ENCODE measurements at regions not wholly inside any gene's neighbourhood (a gene's known extent, or its start where the extent isn't known, plus 50 kb on each side); places are given as distances from the start of the nearest gene placed in this dataset.

DNA sequence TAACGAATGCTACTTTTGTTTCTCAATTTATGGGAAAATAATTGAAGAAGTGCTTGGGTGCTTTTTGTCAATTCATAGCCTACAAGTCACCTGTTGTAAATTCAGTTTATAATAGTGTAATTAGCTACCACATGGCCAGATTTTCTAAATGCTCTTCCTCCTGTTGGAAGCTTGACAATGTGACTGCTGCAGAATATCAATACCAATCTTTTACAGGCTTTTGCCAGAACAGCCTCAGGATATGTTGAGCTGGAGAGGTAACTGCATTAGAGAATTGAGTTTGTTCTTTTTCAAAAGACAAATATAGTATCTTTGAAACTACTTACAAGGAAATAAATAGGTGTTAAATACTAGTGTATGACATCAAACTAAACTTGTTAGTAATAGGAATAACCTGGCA lies 277.8 kb downstream of the POU4F1 start:
- no peak for DNase-seq

DNA sequence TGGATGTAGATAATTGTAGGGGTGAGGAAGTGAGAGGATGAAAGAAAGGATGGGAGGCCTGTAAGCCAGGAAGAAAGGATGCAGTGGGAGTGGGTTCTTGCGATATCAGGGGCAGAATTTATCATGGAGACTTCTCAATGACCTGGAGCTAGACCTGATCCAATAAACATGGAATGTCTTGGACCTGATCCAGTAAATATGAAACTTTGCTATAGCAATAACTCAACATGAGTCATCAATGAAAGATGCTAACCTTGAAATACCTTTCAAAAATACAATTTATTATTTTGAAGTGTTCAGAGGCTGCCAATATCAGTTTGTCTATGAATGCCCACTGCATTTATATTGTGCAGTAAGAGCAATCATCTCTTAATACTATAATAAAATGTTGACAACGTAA lies 279.5 kb downstream of the POU4F1 start:
- DNase-seq = no peak

DNA sequence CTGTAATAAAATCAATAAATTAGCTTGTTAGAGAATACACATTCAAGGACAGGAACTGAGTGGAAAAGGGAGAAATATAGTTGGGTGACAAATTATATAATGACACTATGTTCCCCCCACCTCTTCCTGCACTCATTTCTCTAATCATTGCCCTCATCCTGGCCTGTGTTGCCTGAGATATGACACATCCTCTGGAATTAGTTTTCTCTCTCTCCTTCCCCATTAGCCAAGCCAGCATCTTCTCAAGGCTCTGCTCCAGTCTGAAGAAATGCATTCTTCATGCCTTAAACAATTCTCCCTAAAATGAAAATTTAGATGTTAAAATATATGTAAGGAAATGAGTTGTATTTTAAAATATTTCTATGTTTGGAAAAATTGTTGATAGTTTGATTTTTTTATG lies 280.3 kb downstream of the POU4F1 start:
- DNase-seq = no peak

DNA sequence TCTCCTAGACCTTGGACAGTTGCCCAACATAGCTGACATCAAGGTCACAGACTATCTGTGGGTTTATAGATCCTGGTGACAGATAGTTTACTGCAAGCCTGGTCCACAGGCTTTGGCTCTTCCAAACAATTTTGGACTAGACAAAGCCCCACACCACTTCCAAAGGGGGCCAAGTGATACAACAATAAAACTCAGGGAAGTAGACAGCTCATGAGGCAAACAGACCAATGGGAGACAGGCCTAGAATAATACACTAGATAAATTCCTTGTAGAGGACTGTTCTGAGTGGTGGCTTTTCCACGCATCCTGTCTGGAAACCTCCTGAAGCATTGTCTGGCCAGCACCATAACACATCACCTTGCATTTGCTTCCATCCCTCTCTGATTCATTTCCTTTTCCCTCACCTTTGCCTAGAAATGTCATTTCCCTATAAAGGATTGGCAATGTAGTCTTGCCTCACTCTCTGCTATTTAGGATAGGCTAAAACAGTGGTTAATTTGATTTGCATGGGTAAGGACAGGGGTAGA lies 284.2 kb downstream of the POU4F1 start:
- no peak for DNase-seq

DNA sequence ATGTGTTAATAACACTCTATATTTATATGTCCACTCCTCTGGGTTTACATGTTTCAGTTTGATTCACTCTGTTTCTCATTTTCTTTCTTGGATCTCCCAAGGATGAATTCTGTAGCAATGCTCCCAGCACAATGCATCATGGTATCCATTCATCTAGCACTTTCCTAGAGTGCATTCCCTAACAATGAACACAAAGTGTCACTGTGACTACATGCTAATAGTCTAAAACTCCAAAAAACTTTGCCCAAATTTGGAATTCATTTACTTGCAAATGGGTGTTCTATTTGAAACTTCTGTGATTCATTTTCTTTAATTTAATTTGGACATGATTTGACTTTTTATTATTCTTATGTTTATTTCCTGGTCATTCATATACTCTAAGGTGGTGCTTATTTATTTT lies 286.3 kb downstream of the POU4F1 start:
- no peak for DNase-seq

DNA sequence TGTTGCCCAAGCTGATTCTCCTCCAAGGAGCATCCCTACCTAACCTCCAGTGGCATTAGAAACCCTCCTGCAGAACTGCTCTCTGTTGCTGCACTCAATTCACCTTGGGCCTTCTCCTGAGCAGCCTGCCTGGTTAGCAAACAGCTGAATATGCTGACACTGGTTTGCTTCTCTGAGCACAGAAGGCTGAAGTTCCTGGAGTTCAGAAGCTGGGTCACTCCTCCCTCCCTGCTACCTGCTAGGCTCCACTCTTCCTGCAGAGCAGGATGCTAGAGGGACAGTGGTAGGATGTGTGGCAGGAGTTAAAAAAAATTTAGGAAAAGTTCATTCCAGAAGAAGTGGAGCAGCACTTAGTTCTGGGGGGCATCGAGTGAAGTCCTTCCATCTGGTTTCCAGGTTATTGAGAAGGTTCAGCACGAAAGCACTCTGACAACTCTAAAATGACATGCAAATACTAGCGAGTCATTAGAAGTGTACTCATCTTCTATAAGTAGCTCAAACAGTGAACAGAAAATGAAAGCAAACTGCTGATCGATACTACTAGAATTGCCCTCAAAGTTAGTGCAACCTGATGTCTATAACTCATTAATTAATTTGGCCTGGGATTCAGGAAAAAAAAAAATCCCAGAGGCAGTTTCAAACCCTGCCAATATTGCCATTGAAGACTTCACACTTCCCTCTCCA lies 293.7 kb downstream of the POU4F1 start:
- DNase-seq = no peak

DNA sequence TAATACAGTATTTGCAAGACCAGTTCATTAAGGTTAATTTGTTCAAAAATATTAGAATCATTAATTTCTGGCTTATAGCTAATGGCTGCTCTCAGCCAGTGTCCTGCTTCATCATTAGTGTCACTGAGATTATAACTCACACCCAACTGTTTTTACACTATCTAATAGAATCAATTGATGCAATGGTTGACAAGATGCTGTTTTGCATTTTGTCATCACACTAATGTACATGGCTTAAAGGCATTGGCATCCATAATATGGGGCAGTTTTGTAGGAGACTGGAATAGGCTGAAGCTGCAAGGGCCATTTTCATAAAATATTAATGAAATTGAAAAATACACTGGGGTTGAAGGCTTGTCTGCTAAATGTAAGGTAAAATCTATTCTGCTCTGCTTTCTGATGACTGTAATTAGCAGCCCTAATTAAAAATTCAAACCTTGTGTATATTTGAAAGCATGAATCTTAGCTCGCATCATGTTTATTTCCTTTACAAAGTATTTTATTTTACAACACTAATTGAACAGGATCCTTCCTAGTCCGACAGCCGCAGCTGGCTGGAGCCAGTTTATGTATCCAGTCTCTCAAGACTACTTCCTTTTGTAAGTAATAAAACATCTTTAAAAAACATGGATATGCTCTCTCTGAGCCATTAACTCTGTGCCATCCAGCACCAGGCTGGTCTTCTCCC lies 296.7 kb downstream of the POU4F1 start:
- no peak for DNase-seq

DNA sequence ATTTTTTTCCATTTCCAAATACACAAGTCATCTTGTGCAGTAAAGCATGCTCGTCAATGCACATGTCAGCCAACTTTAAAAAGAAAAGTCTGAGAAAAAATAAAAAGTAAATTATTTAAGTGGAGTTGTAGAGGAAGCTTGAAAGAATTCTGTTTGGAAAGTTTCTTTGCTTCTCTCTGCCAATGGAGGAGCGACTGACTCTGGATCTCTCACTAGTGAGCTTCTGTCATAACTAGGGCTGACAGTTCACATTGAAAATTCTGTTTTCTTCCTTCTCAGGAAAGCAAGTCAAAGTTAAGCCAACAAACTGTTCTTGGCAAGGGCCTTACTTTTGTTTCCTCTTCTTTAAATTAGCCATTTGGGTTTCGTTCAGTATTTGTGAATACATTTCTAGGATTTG lies 298.2 kb downstream of the POU4F1 start:
- DNase-seq = no peak

DNA sequence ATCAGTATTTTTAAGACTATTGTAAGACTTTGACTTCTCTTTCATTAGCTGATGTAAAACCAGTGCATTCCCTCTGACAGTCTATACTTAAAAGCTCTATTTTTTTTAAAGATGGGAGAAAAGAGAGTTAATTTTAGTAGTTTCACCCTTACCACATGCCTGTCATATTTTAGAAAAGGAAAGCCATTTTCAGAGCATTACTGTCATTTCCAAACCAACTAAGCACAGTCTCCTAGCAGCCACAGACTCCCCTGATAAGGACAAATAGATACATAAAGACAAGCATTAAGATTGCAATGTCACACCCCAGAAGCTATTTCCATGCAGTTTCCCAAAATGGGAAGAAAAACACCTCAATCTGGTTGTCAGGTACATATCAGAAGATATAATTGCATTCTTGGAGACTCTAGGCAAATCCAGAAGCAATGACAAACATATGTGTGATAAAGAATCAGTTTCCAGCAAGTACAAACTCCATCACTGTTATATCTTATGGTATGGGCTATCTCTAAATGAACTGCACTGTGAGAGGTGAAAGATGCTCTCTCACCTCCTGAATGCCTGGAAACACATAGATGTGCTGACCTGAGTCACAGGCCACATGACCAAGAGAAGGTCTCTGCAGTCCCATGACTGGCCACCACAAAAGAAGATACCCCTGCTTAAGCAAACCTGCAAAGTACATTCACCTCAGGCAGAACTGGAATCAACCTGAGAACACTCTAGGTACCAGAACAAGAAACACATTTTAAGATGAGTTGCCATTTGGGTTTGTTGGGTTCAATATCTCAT lies 303.3 kb downstream of the POU4F1 start:
- DNase-seq = no peak

DNA sequence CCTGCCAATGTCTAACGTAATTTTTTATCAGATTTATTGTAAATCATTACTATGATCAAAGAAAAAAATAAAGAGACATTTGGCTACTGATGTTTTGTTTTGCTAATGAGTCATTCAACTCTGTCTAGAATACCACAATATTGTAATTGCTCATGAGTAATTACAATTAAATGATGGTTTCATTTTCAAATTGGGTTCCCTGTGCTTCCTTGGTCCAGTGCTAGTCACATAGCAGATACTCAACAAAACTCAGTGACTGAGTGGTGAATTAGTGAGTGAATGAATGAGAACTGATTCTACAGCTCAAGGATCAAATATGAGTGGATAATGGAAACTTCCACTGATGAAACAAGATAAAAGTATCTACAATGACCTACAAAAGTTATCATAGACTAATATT lies 304.7 kb downstream of the POU4F1 start:
- no peak for DNase-seq

DNA sequence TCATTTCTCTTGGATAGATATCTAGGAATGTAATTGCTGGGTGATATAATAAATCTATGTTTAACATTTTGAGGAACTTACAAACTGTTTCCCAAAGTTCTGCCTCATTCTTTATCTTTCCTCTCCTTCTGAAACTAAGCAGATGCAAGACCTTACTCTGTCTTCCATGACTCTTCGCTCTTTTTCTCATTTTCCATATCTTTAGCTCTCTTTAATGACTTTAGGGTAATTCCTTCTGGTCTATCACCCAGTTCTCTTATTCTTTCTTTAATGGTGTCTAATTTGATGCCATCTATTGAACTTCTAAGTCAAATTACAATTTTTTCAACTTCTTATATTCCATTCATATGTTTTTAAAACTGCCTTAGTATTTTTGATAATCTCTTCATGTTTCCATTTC lies 316.6 kb downstream of the POU4F1 start:
- DNase-seq = no peak

DNA sequence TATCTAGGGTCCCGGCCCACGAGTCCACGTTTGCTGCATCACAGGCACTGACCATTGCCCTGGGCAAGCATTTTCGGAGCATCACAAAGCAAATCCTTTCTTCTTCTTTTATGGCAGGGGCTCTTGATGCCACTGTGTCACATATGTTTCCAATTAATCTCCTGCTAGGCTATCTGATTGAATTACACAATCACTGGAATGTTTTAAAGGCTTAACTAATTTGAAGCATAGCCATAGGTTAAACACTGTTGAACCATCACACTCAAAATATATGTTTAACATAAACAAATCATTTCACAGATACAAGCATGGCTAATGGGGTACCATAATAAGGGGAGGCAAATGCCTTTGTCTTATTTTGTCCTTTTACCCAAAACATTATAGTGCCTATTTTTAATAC lies 338.3 kb downstream of the POU4F1 start:
- DNase-seq = no peak

DNA sequence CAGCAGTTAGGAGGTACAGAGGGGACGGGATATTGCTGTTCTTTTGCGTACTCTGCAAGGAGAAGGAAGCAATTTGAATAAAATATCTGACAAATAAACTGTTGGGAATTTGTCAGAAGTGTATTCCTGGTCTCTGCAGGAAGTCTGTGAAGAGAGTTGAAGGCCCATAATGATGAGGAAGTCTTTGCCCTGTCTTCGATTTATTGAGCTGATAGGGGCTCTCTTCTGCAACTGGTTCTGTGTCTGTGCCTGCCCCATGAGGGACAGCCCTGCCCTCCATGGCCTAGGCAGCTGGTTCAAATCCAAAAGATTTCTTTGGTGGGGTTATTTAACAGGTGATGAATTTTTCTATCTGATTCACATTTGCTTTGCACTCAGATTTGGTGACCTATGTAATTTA lies 339.7 kb upstream of the EDNRB start:
- no peak for DNase-seq

DNA sequence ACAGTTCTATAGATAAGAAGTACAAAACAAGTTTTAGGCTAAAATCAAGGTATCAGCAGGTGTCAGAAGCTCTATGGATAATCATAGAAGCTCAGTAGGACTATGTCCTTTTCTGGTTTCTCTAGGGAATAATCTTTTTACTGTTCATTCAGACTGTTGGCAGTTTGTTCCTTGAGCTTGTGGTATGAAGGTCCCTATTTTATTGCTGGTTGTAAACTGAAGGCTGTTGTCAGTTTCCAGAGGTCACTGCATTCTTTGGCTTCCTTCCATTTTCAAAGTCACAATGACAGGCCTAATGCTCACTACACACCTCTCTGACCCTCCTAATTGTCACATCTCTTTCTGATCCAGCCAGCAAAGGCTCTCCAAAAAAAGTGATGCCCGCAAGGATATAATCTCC lies 337.9 kb upstream of the EDNRB start:
- DNase-seq = no peak

DNA sequence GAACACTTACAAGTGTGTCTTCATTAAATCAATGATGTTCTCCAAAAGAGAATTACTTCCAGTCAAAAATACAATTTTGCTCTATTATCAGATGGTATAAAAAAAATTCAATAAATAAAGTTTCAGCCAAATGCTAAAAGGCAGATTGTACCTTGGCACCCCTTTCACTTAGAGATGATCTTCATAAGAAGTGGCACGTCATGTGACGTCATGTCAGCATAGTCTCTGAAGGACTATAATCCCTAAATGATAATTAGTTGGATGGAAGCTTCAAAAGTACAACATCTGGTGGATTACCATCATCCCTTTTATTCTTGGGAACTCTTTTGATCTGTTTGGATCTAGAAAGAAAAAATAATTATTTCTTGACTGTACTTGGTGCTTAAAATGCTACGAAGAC lies 335.5 kb upstream of the EDNRB start:
- DNase-seq = no peak

DNA sequence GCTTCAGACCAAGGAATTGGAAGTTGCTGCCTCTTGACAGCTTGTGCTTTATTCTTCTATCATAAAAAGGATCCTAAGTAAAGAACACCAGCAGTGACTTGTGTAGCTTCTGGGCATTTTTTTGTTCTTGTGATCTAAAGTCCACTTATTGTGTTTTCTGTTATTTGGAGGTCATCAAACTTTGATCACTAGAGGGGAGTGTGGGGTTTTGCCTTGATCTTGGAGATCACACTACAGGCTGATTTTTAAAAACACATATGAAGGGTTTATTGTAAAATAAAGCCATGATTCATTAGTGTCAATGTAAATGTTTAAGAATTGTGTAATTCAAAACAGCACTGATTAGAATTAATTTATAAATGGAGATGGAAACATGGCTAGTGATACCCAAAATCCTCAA lies 328.7 kb upstream of the EDNRB start:
- DNase-seq = no peak

DNA sequence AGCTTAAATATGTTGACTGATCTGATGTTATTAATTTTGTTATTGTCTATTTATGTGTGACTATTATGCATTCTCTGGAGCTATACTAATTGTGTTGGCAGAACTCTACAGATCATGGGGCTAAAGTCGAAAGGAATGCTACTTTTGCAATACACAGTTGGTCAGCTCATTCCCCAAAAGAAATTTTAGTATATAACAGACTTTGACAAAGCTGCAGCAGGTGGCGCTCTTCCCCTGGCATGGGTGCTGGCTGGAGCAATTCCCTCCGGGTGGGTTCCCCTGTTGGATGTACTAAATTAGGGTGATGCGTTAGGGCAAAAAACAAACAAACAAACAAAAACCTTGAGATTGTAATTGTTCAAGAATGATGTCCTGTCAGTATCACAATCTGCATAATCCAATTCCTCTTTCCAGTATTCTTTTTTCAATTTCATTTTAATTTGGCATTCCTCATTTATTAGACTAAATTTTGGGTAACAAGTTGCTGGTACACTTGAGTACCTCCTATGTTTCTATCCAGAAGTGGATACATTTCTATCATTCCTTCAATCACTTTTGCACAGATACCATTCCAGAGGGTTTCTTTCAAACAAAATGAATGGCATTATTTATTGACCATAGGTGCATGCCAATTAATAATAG lies 322.8 kb upstream of the EDNRB start:
- no peak for DNase-seq

DNA sequence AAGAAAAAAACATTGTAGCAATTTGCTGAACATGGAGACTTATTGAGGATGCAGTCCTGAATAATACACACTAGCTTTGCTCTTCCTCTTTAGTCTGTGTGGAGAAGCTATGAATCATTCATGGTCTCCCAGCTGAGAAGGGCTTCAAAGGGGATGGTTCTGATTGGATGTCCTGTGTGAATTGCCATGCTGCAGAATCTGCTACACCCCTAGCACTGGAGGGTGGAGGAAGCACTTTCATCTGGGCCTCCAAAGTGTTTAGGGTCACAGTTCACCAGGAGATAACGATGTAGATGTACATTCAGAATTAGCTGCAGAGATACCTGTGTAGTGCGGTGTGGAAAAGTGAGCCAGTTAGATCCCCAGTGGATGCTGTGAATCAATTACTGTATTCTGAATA lies 321.1 kb upstream of the EDNRB start:
- DNase-seq = no peak

DNA sequence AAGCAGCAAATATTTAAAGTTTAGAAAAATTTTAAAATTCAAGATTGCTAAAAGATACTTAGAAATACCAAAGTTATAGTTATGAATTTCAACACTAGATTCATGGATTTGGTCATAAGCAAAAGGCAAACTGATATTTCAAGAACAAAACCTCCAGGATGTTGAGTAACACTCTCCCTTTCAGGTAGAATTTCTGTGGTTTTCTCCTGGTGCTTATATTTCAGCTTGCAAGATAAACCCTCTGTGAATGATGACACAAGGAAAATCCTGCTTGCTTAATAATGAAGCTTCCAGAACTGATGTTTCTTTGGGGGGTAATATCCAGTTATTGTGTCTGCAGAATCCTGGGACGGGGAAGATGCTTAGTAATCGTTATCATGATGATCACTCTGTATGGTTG lies 320.3 kb upstream of the EDNRB start:
- DNase-seq = no peak

DNA sequence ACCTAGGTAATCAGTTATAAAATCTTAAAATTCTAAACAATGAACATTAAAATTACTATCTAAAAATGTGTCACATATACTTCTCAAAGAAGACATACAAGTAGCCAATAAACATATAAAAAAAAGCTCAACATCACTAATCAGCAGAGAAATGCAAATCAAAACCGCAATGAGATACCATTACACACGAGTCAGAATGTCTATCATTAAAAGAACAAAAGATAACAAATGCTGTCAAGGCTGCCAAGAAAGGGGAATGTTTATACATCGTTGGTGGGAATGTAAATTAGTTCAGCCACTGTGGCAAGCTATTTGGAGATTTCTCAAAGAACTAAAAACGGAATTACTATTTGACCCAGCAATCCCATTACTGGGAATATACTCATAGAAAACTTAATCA lies 310.3 kb upstream of the EDNRB start:
- DNase-seq = no peak

DNA sequence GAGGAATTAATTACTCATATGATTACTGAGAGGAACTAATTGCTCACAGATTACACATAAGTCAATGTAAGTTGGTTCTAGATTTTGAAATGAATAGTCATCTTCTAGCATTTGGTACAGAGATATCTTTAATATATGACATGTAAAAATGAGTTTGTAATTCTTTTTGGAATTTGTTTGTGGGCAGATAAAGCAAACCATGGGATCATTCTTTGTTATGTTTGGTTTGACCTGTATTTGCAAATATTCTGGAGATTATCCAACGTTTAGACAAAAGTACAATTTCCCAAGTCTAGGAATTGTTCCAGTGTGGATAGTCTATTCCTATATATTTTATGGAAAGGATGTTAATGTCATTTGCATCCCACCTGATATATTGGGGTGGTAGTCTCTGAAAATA lies 309.6 kb upstream of the EDNRB start:
- no peak for DNase-seq

DNA sequence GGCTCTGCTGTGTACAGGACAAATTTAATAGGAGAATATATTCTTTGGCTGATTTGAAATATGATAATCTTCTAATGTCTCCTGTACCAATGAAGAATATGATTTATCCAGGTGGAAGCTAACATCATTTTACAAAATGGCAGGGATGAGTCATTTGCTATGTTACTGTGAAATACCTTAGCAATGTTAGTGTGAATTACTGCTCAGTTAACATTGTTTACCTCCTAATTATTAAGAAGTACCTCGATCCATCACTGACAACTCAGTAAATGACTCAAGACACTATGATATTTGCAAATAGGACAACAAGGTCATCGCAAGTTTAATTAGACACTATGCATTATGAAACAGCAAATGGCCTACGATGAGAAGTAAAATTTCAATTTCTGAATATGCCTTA lies 309.1 kb upstream of the EDNRB start:
- DNase-seq = no peak

DNA sequence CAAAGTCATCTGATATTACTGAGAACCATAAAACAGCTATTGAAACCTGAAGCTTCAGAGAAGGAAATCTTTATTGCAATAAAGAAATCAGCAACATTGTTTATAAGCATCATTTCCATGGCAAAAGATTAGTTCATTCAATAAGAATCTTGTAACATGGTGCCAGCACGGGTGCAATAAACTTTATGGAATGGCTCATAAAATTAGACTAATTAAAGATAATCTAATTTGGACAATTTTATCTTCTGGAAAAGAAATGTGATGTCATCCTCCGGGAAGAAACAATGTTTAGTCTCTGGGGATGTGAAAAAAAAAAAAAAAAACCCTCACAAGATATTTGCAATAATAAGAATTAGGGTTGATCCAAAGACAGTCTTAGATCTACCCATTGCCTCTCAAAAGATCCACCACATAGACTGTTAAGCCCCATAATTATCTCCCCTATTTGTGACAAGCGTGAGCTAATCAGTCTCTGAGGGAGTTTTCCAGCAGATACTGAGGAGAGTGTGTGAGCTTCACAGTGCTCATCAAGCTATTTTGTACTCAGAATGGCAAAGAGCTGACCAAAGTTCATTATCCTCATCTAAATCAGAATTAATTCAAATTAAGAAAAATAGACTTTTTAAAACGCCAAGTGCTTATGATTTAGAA lies 297.0 kb upstream of the EDNRB start:
- no peak for DNase-seq

All from CD4-positive, alpha-beta T cell treated with Interferon alpha-2 for 1 hour (primary cell).